ENCODE measurements at regions not wholly inside any gene's neighbourhood (a gene's known extent, or its start where the extent isn't known, plus 50 kb on each side); places are given as distances from the start of the nearest gene placed in this dataset.

GRCh38 chr18:24964216-24964615, 387.8 kb downstream of the ZNF521 start:
- no peak overlapping the region for H3K4me3 ChIP-seq (ENCODE audit: extremely low read depth in 1 of 4, insufficient read depth in 2 of 4, low read depth in 3 of 4, low read length in 4 of 4)
- H3K79me1 ChIP-seq (ENCODE audit: low read depth, low read length): no peaks in the 10 kb centered on the region
- no peak overlapping the region for H3K4ac ChIP-seq (replicated peaks; ENCODE audit: insufficient read length, low read depth, low read length)
- no peak overlapping the region for H3K23ac ChIP-seq (ENCODE audit: insufficient read length)
- H2BK20ac ChIP-seq (ENCODE audit: low read length): no peak overlapping the region
- ChIA-PET CTCF (ENCODE audit: partially characterized antibody) (no interaction called here), POLR2A (ENCODE audit: partially characterized antibody) (no interaction called here)
- H2AK5ac ChIP-seq (ENCODE audit: low read depth, low read length): no peak overlapping the region
- no peaks in the 10 kb centered on the region for H3K27me3 ChIP-seq (replicated peaks in 1 of 4; ENCODE audit: control insufficient read depth in 3 of 4, extremely low read depth in 1 of 4, insufficient read depth in 3 of 4, low read length in 3 of 4)
- no peak overlapping the region for H4K5ac ChIP-seq (ENCODE audit: insufficient read length, low read depth, low read length)
- peak overlapping the region; percentile 91 for H2AFZ ChIP-seq (ENCODE audit: low read length)
- H2BK15ac ChIP-seq (ENCODE audit: low read length): no peak overlapping the region
- no peak overlapping the region for H2BK5ac ChIP-seq (ENCODE audit: low read depth, low read length)
- no peaks in the 10 kb centered on the region for H3K36me3 ChIP-seq (ENCODE audit: control insufficient read depth in 2 of 4, insufficient read depth in 4 of 4, low read length in 3 of 4)
- no peak overlapping the region for H4K91ac ChIP-seq (replicated peaks; ENCODE audit: insufficient read length, low read length)
- no peak overlapping the region for H2BK120ac ChIP-seq (replicated peaks; ENCODE audit: low read depth, low read length)
- FAIRE-seq (peak; percentile 13), DNase-seq (ENCODE audit: low read depth in 1 of 2, low spot score in 2 of 2) (no peak)
- H3K56ac ChIP-seq (replicated peaks; ENCODE audit: insufficient read length, low read depth, low read length): no peak overlapping the region
- H4K8ac ChIP-seq (ENCODE audit: extremely low read depth, insufficient read depth, low read length): no peak overlapping the region
- no peaks in the 10 kb centered on the region; a peak in 1 of 7 replicates for H3K4me1 ChIP-seq (replicated peaks in 1 of 4; ENCODE audit: control insufficient read depth in 3 of 4, insufficient read depth in 4 of 4, low read length in 3 of 4)
- no peak overlapping the region for H3K27ac ChIP-seq (ENCODE audit: low read depth, low read length)
- H3K9me3 ChIP-seq (ENCODE audit: insufficient read depth in 2 of 2, low read depth in 1 of 2, low read length in 1 of 2): no peaks in the 10 kb centered on the region
- H3K23me2 ChIP-seq (ENCODE audit: low read depth, low read length): no peaks in the 10 kb centered on the region
- no peaks in the 10 kb centered on the region for H3K79me2 ChIP-seq (ENCODE audit: control insufficient read depth in 1 of 2, insufficient read depth in 2 of 2, low read length in 2 of 2)
- no peak overlapping the region for H3K9ac ChIP-seq (replicated peaks in 1 of 4; ENCODE audit: extremely low read depth in 1 of 4, low read depth in 3 of 4, low read length in 3 of 4)
- no peak overlapping the region for H3K18ac ChIP-seq (ENCODE audit: extremely low read depth, low read length)
- H3K4me2 ChIP-seq (ENCODE audit: insufficient read depth in 1 of 2, low read depth in 2 of 2, low read length in 2 of 2): no peak overlapping the region
- no peak overlapping the region for H2BK12ac ChIP-seq (ENCODE audit: low read depth, low read length)
- TF ChIP-seq RAD21 (IDR thresholded peaks at IDR 0.05 in 1 of 2, conservative IDR thresholded peaks at IDR 0.05 in 1 of 2; ENCODE audit: low read depth in 2 of 2, low read length in 2 of 2) (peak; percentile 22 to 44; a peak in 3 of 4 replicates), RBBP5 (IDR thresholded peaks at IDR 0.05; ENCODE audit: borderline replicate concordance, low read depth, low read length) (no peak), NANOG (IDR thresholded peaks at IDR 0.05; ENCODE audit: insufficient read depth, low read depth, low read length, poor library complexity, severe bottlenecking) (no peak), HDAC2 (IDR thresholded peaks at IDR 0.05; ENCODE audit: borderline replicate concordance in 1 of 2, low read depth in 2 of 2, low read length in 2 of 2) (no peak), TAF7 (optimal IDR thresholded peaks at IDR 0.05; ENCODE audit: borderline replicate concordance, low read depth, low read length) (no peak)
- TF ChIP-seq, protein P1, sequence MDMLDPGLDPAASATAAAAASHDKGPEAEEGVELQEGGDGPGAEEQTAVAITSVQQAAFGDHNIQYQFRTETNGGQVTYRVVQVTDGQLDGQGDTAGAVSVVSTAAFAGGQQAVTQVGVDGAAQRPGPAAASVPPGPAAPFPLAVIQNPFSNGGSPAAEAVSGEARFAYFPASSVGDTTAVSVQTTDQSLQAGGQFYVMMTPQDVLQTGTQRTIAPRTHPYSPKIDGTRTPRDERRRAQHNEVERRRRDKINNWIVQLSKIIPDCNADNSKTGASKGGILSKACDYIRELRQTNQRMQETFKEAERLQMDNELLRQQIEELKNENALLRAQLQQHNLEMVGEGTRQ (IDR thresholded peaks at IDR 0.05; ENCODE audit: low read length): no peak
- no peak overlapping the region for H3K14ac ChIP-seq (ENCODE audit: insufficient read length)
- WGBS, 2 experiments (ENCODE audit: extremely low coverage in 1 of 2, insufficient coverage in 1 of 2, insufficient read length in 1 of 2, insufficient replicate concordance in 2 of 2, low coverage in 1 of 2, low lambda C conversion rate in 2 of 2, missing lambda C conversion rate in 1 of 2): 75% methylated on average over 4 of the region's 4 CpGs; no CpG with 5 or more reads in 1 of the 2 experiments
- no peaks in the 10 kb centered on the region for H4K20me1 ChIP-seq (replicated peaks in 1 of 2; ENCODE audit: control insufficient read depth in 1 of 2, insufficient read depth in 2 of 2, low read length in 2 of 2)
